ENCODE measurements at regions not wholly inside any gene's neighbourhood (a gene's known extent, or its start where the extent isn't known, plus 50 kb on each side); places are given as distances from the start of the nearest gene placed in this dataset.
"Not testable (repeated sequence)": the region's sequence is repeated elsewhere in the genome, so short reads cannot be mapped to it uniquely, and the experiment has no call there.

- H3K4me3 ChIP-seq (ENCODE audit: low read depth, low read length); H3K36me3 ChIP-seq (ENCODE audit: insufficient read depth); H3K27ac ChIP-seq (ENCODE audit: low read depth); H3K4me1 ChIP-seq (ENCODE audit: insufficient read depth); DNase-seq (ENCODE audit: extremely low spot score): not testable (repeated sequence)
- 84% methylated on average over 5 of the region's 5 CpGs for WGBS
These were observed 315.8 kb downstream of the NOVA1 start for GRCh38 chr14:26282011-26282410.

- H3K4me3 ChIP-seq (ENCODE audit: low read depth, low read length): no peak overlapping the region
- 61% methylated on average over 5 of the region's 5 CpGs for WGBS
- DNase-seq (ENCODE audit: extremely low spot score): no peak
- H3K36me3 ChIP-seq (ENCODE audit: insufficient read depth): no peaks in the 10 kb centered on the region
- H3K27ac ChIP-seq (ENCODE audit: low read depth): peak overlapping the region; percentile 10
- no peaks in the 10 kb centered on the region for H3K4me1 ChIP-seq (ENCODE audit: insufficient read depth)
These were observed 316.4 kb downstream of the NOVA1 start for GRCh38 chr14:26281280-26281998.

GRCh38 chr14:26276757-26277156 is 321.1 kb downstream of the NOVA1 start:
- Histone ChIP-seq H3K4me3 (ENCODE audit: low read depth, low read length) (no peak overlapping the region), H3K4me1 (ENCODE audit: insufficient read depth) (no peaks in the 10 kb centered on the region), H3K36me3 (ENCODE audit: insufficient read depth) (no peaks in the 10 kb centered on the region), H3K27ac (ENCODE audit: low read depth) (no peak overlapping the region)
- DNase-seq (ENCODE audit: extremely low spot score): no peak
- 85% methylated on average over 2 of the region's 2 CpGs for WGBS

- Histone ChIP-seq H3K4me1 (ENCODE audit: insufficient read depth) (no peaks in the 10 kb centered on the region), H3K27ac (ENCODE audit: low read depth) (no peak overlapping the region)
- WGBS: 49% methylated on average over 1 of the region's 1 CpG
These were observed 332.6 kb downstream of the NOVA1 start for GRCh38 chr14:26265170-26265685.

GRCh38 chr14:26261368-26262122 is 336.3 kb downstream of the NOVA1 start:
- H3K27ac ChIP-seq (ENCODE audit: low read depth): no peak overlapping the region
- H3K36me3 ChIP-seq (ENCODE audit: insufficient read depth): no peaks in the 10 kb centered on the region
- H3K4me3 ChIP-seq (ENCODE audit: low read depth, low read length): no peak overlapping the region
- 58% methylated on average over 1 of the region's 1 CpG for WGBS
- DNase-seq (ENCODE audit: extremely low spot score): no peak
- H3K4me1 ChIP-seq (ENCODE audit: insufficient read depth): no peaks in the 10 kb centered on the region

More at GRCh38 chr14:26265170-26265685, 332.6 kb downstream of the NOVA1 start:
- H3K4me3 ChIP-seq (ENCODE audit: low read depth, low read length): no peak overlapping the region
- no peaks in the 10 kb centered on the region for H3K36me3 ChIP-seq (ENCODE audit: insufficient read depth)
- DNase-seq (ENCODE audit: extremely low spot score): no peak

GRCh38 chr14:26255213-26255612 is 342.6 kb downstream of the NOVA1 start:
- WGBS: 21% methylated on average over 2 of the region's 2 CpGs
- H3K4me1 ChIP-seq (ENCODE audit: insufficient read depth): no peaks in the 10 kb centered on the region
- no peak overlapping the region for H3K27ac ChIP-seq (ENCODE audit: low read depth)
- H3K36me3 ChIP-seq (ENCODE audit: insufficient read depth): no peaks in the 10 kb centered on the region
- no peak overlapping the region for H3K4me3 ChIP-seq (ENCODE audit: low read depth, low read length)
- peak; percentile 10 for DNase-seq (ENCODE audit: extremely low spot score)

- no peak overlapping the region for H3K27ac ChIP-seq (ENCODE audit: low read depth)
- no peak for DNase-seq (ENCODE audit: extremely low spot score)
- H3K36me3 ChIP-seq (ENCODE audit: insufficient read depth): no peaks in the 10 kb centered on the region
- H3K4me1 ChIP-seq (ENCODE audit: insufficient read depth): no peaks in the 10 kb centered on the region
- H3K4me3 ChIP-seq (ENCODE audit: low read depth, low read length): no peak overlapping the region
These were observed 345.7 kb downstream of the NOVA1 start for GRCh38 chr14:26252176-26252575.

- Histone ChIP-seq H3K27ac (ENCODE audit: low read depth) (no peak overlapping the region), H3K4me3 (ENCODE audit: low read depth, low read length) (no peak overlapping the region), H3K4me1 (ENCODE audit: insufficient read depth) (no peaks in the 10 kb centered on the region), H3K36me3 (ENCODE audit: insufficient read depth) (no peaks in the 10 kb centered on the region)
- DNase-seq (ENCODE audit: extremely low spot score): no peak
- 61% methylated on average over 1 of the region's 1 CpG for WGBS
These were observed 364.7 kb downstream of the NOVA1 start for GRCh38 chr14:26233118-26233517.

GRCh38 chr14:26218861-26219260 is 379.0 kb downstream of the NOVA1 start:
- no peak overlapping the region for H3K4me3 ChIP-seq (ENCODE audit: low read depth, low read length)
- no peaks in the 10 kb centered on the region for H3K36me3 ChIP-seq (ENCODE audit: insufficient read depth)
- H3K4me1 ChIP-seq (ENCODE audit: insufficient read depth): no peaks in the 10 kb centered on the region
- H3K27ac ChIP-seq (ENCODE audit: low read depth): no peak overlapping the region
- no peak for DNase-seq (ENCODE audit: extremely low spot score)
- 55% methylated on average over 2 of the region's 2 CpGs for WGBS

GRCh38 chr14:26217778-26218177 is 380.1 kb downstream of the NOVA1 start:
- WGBS: 78% methylated on average over 2 of the region's 2 CpGs
- no peak overlapping the region for H3K4me3 ChIP-seq (ENCODE audit: low read depth, low read length)
- H3K36me3 ChIP-seq (ENCODE audit: insufficient read depth): no peaks in the 10 kb centered on the region
- H3K27ac ChIP-seq (ENCODE audit: low read depth): no peak overlapping the region
- no peaks in the 10 kb centered on the region for H3K4me1 ChIP-seq (ENCODE audit: insufficient read depth)
- DNase-seq (ENCODE audit: extremely low spot score): no peak

GRCh38 chr14:26216786-26217185 is 381.0 kb downstream of the NOVA1 start:
- Histone ChIP-seq H3K4me1 (ENCODE audit: insufficient read depth) (no peaks in the 10 kb centered on the region), H3K27ac (ENCODE audit: low read depth) (no peak overlapping the region), H3K4me3 (ENCODE audit: low read depth, low read length) (no peak overlapping the region), H3K36me3 (ENCODE audit: insufficient read depth) (no peaks in the 10 kb centered on the region)
- WGBS: 77% methylated on average over 5 of the region's 5 CpGs
- DNase-seq (ENCODE audit: extremely low spot score): no peak

GRCh38 chr14:26213846-26214575 is 383.8 kb downstream of the NOVA1 start:
- H3K4me3 ChIP-seq (ENCODE audit: low read depth, low read length): no peak overlapping the region
- no peak overlapping the region for H3K27ac ChIP-seq (ENCODE audit: low read depth)
- WGBS: 92% methylated on average over 1 of the region's 1 CpG
- no peaks in the 10 kb centered on the region for H3K36me3 ChIP-seq (ENCODE audit: insufficient read depth)
- DNase-seq (ENCODE audit: extremely low spot score): no peak
- no peaks in the 10 kb centered on the region for H3K4me1 ChIP-seq (ENCODE audit: insufficient read depth)

- no peak overlapping the region for H3K27ac ChIP-seq (ENCODE audit: low read depth)
- H3K4me1 ChIP-seq (ENCODE audit: insufficient read depth): no peaks in the 10 kb centered on the region
- 92% methylated on average over 2 of the region's 2 CpGs for WGBS
- H3K4me3 ChIP-seq (ENCODE audit: low read depth, low read length): no peak overlapping the region
- H3K36me3 ChIP-seq (ENCODE audit: insufficient read depth): no peaks in the 10 kb centered on the region
- DNase-seq (ENCODE audit: extremely low spot score): no peak
These were observed 388.1 kb downstream of the NOVA1 start for GRCh38 chr14:26209699-26210098.
